Right atrium auricular region (tissue), 2 donors: ENCODE measurements at regions not wholly inside any gene's neighbourhood (a gene's known extent, or its start where the extent isn't known, plus 50 kb on each side); places are given as distances from the start of the nearest gene placed in this dataset.

Experiments
- DNase-seq: peaks from one replicate; pipeline ENCODE4 v3.0.0-alpha.2; 2019; ENCODE audit warnings: low spot score
- H3K27ac ChIP-seq, 2 donors: fragments of 200-600 bp; sonication (generic); 1 replicate in 1 of 2; 2 replicates in 1 of 2; pipeline ENCODE4 v1.5.1; 2016 to 2019
- H3K27me3 ChIP-seq, 2 donors: fragments of 200-600 bp; sonication (generic); one replicate each; pipeline versions ENCODE4 v1.5.1 to v1.6.0; 2017 to 2019
- H3K36me3 ChIP-seq: fragments of 200-600 bp; sonication (generic); one replicate; pipeline ENCODE4 v1.5.1; 2016
- H3K4me1 ChIP-seq, 2 donors: fragments of 200-600 bp; sonication (generic); one replicate each; pipeline versions ENCODE4 v1.5.1 to v1.6.0; 2017 to 2019
- H3K4me3 ChIP-seq, 2 donors: fragments of 200-600 bp; sonication (generic); 1 replicate in 1 of 2; 2 replicates in 1 of 2; pipeline ENCODE4 v1.5.1; 2017 to 2019; ENCODE audit warnings: mild to moderate bottlenecking in 1 of 2, moderate library complexity in 1 of 2
- H3K9me3 ChIP-seq, 2 donors: fragments of 200-600 bp; sonication (generic); one replicate each; pipeline ENCODE4 v1.5.1; 2019
- TF ChIP-seq, protein P1 (sequence below), 2 donors: fragments of 200-600 bp; sonication (generic); IDR thresholded peaks; one replicate each; pipeline ENCODE4 v1.5.1; 2019; ENCODE audit warnings: antibody characterized with exemption in 2 of 2

DNA sequence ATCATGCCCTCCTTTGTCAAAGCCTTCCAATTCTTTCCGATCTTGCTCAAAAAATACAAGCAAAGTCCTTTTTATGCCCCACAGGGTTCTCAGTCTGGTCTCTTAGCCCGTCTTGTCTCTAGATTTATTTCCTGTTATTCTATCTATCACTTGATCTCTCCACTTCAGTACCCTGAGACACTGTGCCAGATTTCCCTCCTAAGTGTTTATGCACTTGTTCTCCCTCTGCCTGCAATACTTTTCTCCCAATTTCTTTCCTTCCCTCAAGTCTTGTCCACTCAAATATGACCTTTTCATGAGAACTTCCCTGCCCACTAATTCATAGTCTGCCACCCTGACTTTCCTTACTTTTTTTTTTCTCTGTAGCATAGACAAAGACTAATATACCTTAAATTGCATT, 141.4 kb downstream of the MBL2 start:
- TF ChIP-seq, protein P1, sequence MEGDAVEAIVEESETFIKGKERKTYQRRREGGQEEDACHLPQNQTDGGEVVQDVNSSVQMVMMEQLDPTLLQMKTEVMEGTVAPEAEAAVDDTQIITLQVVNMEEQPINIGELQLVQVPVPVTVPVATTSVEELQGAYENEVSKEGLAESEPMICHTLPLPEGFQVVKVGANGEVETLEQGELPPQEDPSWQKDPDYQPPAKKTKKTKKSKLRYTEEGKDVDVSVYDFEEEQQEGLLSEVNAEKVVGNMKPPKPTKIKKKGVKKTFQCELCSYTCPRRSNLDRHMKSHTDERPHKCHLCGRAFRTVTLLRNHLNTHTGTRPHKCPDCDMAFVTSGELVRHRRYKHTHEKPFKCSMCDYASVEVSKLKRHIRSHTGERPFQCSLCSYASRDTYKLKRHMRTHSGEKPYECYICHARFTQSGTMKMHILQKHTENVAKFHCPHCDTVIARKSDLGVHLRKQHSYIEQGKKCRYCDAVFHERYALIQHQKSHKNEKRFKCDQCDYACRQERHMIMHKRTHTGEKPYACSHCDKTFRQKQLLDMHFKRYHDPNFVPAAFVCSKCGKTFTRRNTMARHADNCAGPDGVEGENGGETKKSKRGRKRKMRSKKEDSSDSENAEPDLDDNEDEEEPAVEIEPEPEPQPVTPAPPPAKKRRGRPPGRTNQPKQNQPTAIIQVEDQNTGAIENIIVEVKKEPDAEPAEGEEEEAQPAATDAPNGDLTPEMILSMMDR (IDR thresholded peaks at IDR 0.05): no peak
- Histone ChIP-seq H3K27ac (no peak overlapping the region), H3K4me1 (no peaks in the 10 kb centered on the region), H3K36me3 (no peaks in the 10 kb centered on the region), H3K9me3 (no peaks in the 10 kb centered on the region), H3K27me3 (peaks cover 0 to 3% of the 10 kb centered on the region in 2 donors), H3K4me3 (no peak overlapping the region)
- DNase-seq: no peak

- Histone ChIP-seq H3K9me3 (no peaks in the 10 kb centered on the region), H3K4me3 (no peak overlapping the region), H3K36me3 (no peaks in the 10 kb centered on the region), H3K4me1 (no peaks in the 10 kb centered on the region), H3K27ac (no peak overlapping the region), H3K27me3 (no peaks in the 10 kb centered on the region)
- no peak for DNase-seq
- TF ChIP-seq, protein P1 (IDR thresholded peaks at IDR 0.05): no peak
Observed at GRCh38 chr10:52631648-52632047, 140.9 kb downstream of the MBL2 start.

- no peaks in the 10 kb centered on the region for H3K9me3 ChIP-seq
- no peaks in the 10 kb centered on the region for H3K4me1 ChIP-seq
- no peak overlapping the region for H3K4me3 ChIP-seq
- TF ChIP-seq, protein P1 (IDR thresholded peaks at IDR 0.05): no peak
- no peaks in the 10 kb centered on the region for H3K36me3 ChIP-seq
- no peaks in the 10 kb centered on the region for H3K27me3 ChIP-seq
- H3K27ac ChIP-seq: no peak overlapping the region
- DNase-seq: no peak
Observed at GRCh38 chr10:52632591-52632990, 140.0 kb downstream of the MBL2 start.

DNA sequence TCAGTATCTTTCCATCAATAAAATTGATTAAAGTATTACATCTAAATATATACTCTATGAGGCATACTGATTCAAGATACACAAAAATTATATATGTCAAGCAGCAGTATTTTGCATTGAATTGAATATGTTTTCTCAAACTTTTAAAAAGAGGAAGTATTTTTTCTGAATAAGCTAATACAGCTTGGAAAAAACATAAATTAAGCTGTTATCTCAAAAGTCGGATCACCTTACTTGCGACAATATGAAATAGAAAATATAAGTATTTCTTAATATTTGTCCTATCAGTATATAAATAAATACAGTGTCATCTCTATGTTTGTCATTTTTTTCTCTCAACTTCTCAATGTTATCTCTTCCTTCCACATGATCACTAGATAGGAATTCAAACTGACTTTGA, 139.3 kb downstream of the MBL2 start:
- Histone ChIP-seq H3K36me3 (no peaks in the 10 kb centered on the region), H3K27ac (no peak overlapping the region), H3K4me1 (no peaks in the 10 kb centered on the region), H3K27me3 (no peaks in the 10 kb centered on the region), H3K4me3 (no peak overlapping the region), H3K9me3 (no peaks in the 10 kb centered on the region)
- TF ChIP-seq, protein P1 (IDR thresholded peaks at IDR 0.05): no peak
- no peak for DNase-seq

DNA sequence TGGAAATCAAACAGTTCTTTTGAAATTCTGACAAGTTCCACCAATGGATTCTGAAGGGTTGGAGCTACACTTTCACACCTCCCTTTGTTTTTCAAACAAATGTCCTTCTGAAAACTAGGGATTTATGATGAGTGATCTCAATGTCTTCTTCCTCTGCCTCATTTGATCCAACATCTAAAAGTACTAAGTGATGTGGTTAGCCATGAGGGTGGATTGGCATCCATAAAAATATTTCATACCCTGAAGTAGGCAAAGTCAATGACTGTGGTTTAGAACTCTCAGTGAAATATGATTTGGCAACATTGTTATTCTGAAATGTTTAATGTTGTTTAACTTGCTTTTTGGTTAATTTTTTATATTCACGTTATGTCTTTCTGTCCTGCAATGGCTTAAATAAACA, 136.9 kb downstream of the MBL2 start:
- TF ChIP-seq, protein P1 (IDR thresholded peaks at IDR 0.05): no peak
- Histone ChIP-seq H3K4me3 (no peak overlapping the region), H3K36me3 (no peaks in the 10 kb centered on the region), H3K27me3 (no peaks in the 10 kb centered on the region), H3K9me3 (no peaks in the 10 kb centered on the region), H3K4me1 (no peaks in the 10 kb centered on the region), H3K27ac (no peak overlapping the region)
- DNase-seq: no peak

DNA sequence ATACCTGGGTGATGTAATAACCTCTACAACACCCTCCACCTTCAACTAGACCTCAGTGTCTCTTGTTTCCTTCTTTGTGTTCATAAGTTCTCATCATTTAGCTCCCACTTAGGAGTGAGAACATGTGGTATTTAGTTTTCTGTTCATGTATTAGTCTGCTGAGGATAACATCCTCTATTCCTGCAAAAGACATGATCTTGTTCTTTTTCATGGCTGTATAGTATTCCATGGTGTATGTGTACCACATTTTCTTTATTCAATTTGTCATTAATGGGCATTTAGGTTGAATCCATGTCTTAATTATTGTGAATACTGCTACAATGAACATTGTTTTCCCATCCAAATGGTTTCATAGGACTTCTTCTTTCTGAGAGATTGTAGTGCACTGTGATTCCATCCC, 135.7 kb downstream of the MBL2 start:
- Histone ChIP-seq H3K27me3 (no peaks in the 10 kb centered on the region), H3K4me3 (no peak overlapping the region), H3K4me1 (no peaks in the 10 kb centered on the region), H3K27ac (no peak overlapping the region), H3K9me3 (no peaks in the 10 kb centered on the region), H3K36me3 (no peaks in the 10 kb centered on the region)
- TF ChIP-seq, protein P1 (IDR thresholded peaks at IDR 0.05): no peak
- DNase-seq: no peak
